CD4-positive, CD25-positive, alpha-beta regulatory T cell (primary cell): ENCODE measurements at regions not wholly inside any gene's neighbourhood (a gene's known extent, or its start where the extent isn't known, plus 50 kb on each side); places are given as distances from the start of the nearest gene placed in this dataset.

Experiments
- ATAC-seq, 2 donors: fragments of 150-1000 bp; cut with Tn5 transposase; one replicate each; pipeline ENCODE4 v1.10.0; 2021; ENCODE audit warnings: low read depth in 2 of 2, moderate number of reproducible peaks in 2 of 2, moderate library complexity in 1 of 2
- DNase-seq, 3 donors: peaks; one replicate each; pipeline versions ENCODE4 v3.0.0 to v3.0.0-alpha.2; 2012 to 2022; ENCODE audit warnings: mixed read lengths in 1 of 3
- H3K27ac ChIP-seq: one replicate; pipeline ENCODE4 v1.7.0; 2013; ENCODE audit warnings: mild to moderate bottlenecking, low read length; ENCODE audit not compliant: insufficient read depth, poor library complexity, severe bottlenecking
- H3K27me3 ChIP-seq: one replicate; pipeline ENCODE4 v1.7.0; 2013; ENCODE audit warnings: low read length; ENCODE audit not compliant: control insufficient read depth, insufficient read depth
- H3K36me3 ChIP-seq: one replicate; pipeline ENCODE4 v1.7.0; 2013; ENCODE audit warnings: mild to moderate bottlenecking, low read length, moderate library complexity; ENCODE audit not compliant: control insufficient read depth, insufficient read depth
- H3K4me1 ChIP-seq: 2 replicates; pipeline ENCODE4 v1.7.0; 2013; ENCODE audit warnings: mild to moderate bottlenecking, low read length; ENCODE audit not compliant: insufficient read depth, control insufficient read depth, poor library complexity, severe bottlenecking
- H3K4me3 ChIP-seq: one replicate; pipeline ENCODE4 v1.7.0; 2013; ENCODE audit warnings: low read depth, mild to moderate bottlenecking, low read length, moderate library complexity
- H3K9me3 ChIP-seq, 2 experiments: 1 replicate in 1 of 2; 2 replicates in 1 of 2; pipeline ENCODE4 v1.7.0; 2013; ENCODE audit warnings: low read length in 2 of 2, mild to moderate bottlenecking in 1 of 2, moderate library complexity in 1 of 2; ENCODE audit not compliant: control insufficient read depth in 2 of 2
- H3K27ac Mint-ChIP-seq, 3 donors: one replicate each; pipeline ENCODE4 v1.8.0; 2020 to 2022; ENCODE audit warnings: mild to moderate bottlenecking in 3 of 3, mixed read lengths in 3 of 3, moderate library complexity in 2 of 3
- H3K27me3 Mint-ChIP-seq: one replicate; pipeline ENCODE4 v1.8.0; 2022; ENCODE audit warnings: mild to moderate bottlenecking, mixed read lengths
- H3K36me3 Mint-ChIP-seq: one replicate; pipeline ENCODE4 v1.8.0; 2020; ENCODE audit warnings: mixed read lengths
- H3K4me1 Mint-ChIP-seq, 4 donors: one replicate each; pipeline ENCODE4 v1.8.0; 2020 to 2022; ENCODE audit warnings: mixed read lengths in 4 of 4, mild to moderate bottlenecking in 1 of 4
- H3K4me3 Mint-ChIP-seq, 4 donors: one replicate each; pipeline ENCODE4 v1.8.0; 2020 to 2022; ENCODE audit warnings: mild to moderate bottlenecking in 4 of 4, mixed read lengths in 4 of 4, moderate library complexity in 3 of 4
- H3K9me3 Mint-ChIP-seq, 7 donors: one replicate each; pipeline ENCODE4 v1.8.0; 2020 to 2022; ENCODE audit warnings: mixed read lengths in 7 of 7, mild to moderate bottlenecking in 3 of 7, moderate library complexity in 2 of 7

- Histone ChIP-seq H3K4me1 (no peaks in the 10 kb centered on the region), H3K9me3 (no peaks in the 10 kb centered on the region), H3K27me3 (no peaks in the 10 kb centered on the region), H3K4me3 (no peak overlapping the region), H3K27ac (no peak overlapping the region), H3K36me3 (no peaks in the 10 kb centered on the region)
- Mint-ChIP-seq H3K4me3 (no peak overlapping the region), H3K36me3 (no peaks in the 10 kb centered on the region), H3K4me1 (peaks cover 0 to 4% (median under 1%) of the 10 kb centered on the region in 4 donors), H3K27ac (no peak overlapping the region), H3K27me3 (no peaks in the 10 kb centered on the region), H3K9me3 (no peaks in the 10 kb centered on the region)
- DNase-seq: no peak
- ATAC-seq: no peak
These were observed 170.6 kb upstream of the S100G start for GRCh38 chrX:16479206-16479869.

- no peaks in the 10 kb centered on the region for H3K36me3 ChIP-seq
- no peaks in the 10 kb centered on the region for H3K9me3 ChIP-seq
- no peak for DNase-seq
- H3K4me3 Mint-ChIP-seq: no peak overlapping the region
- no peak overlapping the region for H3K27ac ChIP-seq
- no peaks in the 10 kb centered on the region for H3K36me3 Mint-ChIP-seq
- no peaks in the 10 kb centered on the region for H3K27me3 ChIP-seq
- H3K4me1 ChIP-seq: no peaks in the 10 kb centered on the region
- peak overlapping the region in 1 of 3 donors; percentile 21 for H3K27ac Mint-ChIP-seq
- no peak for ATAC-seq
- no peaks in the 10 kb centered on the region for H3K9me3 Mint-ChIP-seq
- no peak overlapping the region for H3K4me3 ChIP-seq
- peaks cover 0 to 5% (median under 1%) of the 10 kb centered on the region in 4 donors for H3K4me1 Mint-ChIP-seq
- no peaks in the 10 kb centered on the region for H3K27me3 Mint-ChIP-seq
These were observed 169.9 kb upstream of the S100G start for GRCh38 chrX:16480049-16480448.

GRCh38 chrX:16484338-16484737 lies 165.6 kb upstream of the S100G start:
- Histone ChIP-seq H3K4me3 (no peak overlapping the region), H3K27me3 (no peaks in the 10 kb centered on the region), H3K9me3 (no peaks in the 10 kb centered on the region), H3K36me3 (no peaks in the 10 kb centered on the region), H3K27ac (no peak overlapping the region), H3K4me1 (no peaks in the 10 kb centered on the region)
- Mint-ChIP-seq H3K27ac (no peak overlapping the region), H3K4me1 (peaks cover 0 to 5% (median 0%) of the 10 kb centered on the region in 4 donors), H3K4me3 (no peak overlapping the region), H3K36me3 (no peaks in the 10 kb centered on the region), H3K9me3 (peaks cover 0 to 2% (median 0%) of the 10 kb centered on the region in 7 donors), H3K27me3 (no peaks in the 10 kb centered on the region)
- peak; percentile 82 to 88 for ATAC-seq
- peak in 1 of 3 donors; percentile 51 for DNase-seq

DNA sequence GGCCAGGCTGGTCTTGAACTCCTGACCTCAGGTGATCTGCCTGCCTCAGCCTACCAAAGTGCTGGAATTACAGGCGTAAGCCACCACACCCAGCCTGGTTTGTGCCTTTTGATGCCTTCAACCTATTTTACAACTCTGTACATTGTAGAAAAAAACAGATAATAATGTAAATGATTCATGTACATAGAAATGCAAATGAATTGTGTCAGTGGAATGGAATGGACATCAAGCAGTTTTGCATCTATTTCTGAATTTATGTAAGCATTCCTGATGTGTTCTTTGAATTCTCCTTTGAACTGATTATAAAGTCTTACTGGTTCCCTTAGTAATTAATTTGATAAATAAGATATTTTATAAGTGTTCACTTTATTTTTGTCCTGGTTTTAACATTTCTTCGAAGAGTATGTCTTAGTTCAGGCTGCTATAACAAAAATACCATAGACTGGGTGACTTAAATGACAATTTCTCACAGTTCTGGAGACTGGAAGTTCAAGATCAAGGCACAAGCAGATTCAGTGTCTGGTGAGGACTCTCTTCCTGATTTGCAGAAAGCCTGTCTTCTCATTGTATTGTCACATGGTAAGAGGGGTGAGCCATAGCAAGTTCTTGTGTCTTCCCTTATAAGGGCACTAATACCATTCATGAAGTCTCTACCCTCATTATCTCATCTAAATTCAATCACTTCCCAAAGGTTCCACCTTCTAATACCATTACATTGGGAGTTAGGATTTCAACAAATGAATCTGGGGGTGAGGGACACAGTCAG lies 162.2 kb upstream of the S100G start:
- DNase-seq: no peak
- Mint-ChIP-seq H3K27me3 (no peaks in the 10 kb centered on the region), H3K4me1 (peaks cover 0 to 5% (median 0%) of the 10 kb centered on the region in 4 donors), H3K36me3 (no peaks in the 10 kb centered on the region), H3K9me3 (peaks cover 0 to 5% (median 0%) of the 10 kb centered on the region in 7 donors), H3K4me3 (no peak overlapping the region), H3K27ac (no peak overlapping the region)
- no peak overlapping the region for H3K4me3 ChIP-seq
- no peaks in the 10 kb centered on the region for H3K36me3 ChIP-seq
- no peak for ATAC-seq
- no peak overlapping the region for H3K27ac ChIP-seq
- H3K4me1 ChIP-seq: no peaks in the 10 kb centered on the region
- H3K27me3 ChIP-seq: no peaks in the 10 kb centered on the region
- no peaks in the 10 kb centered on the region for H3K9me3 ChIP-seq

- ATAC-seq (no peak), DNase-seq (no peak)
- Mint-ChIP-seq H3K4me1 (peaks cover 0 to 5% (median 0%) of the 10 kb centered on the region in 4 donors), H3K4me3 (no peak overlapping the region), H3K27ac (no peak overlapping the region), H3K27me3 (peaks cover 5% of the 10 kb centered on the region), H3K9me3 (peaks cover 0 to 8% (median 0%) of the 10 kb centered on the region in 7 donors), H3K36me3 (no peaks in the 10 kb centered on the region)
- Histone ChIP-seq H3K9me3 (no peaks in the 10 kb centered on the region), H3K4me3 (no peak overlapping the region), H3K27ac (no peak overlapping the region), H3K36me3 (no peaks in the 10 kb centered on the region), H3K4me1 (no peaks in the 10 kb centered on the region), H3K27me3 (no peaks in the 10 kb centered on the region)
These were observed 161.0 kb upstream of the S100G start for GRCh38 chrX:16488959-16489358.

- Histone ChIP-seq H3K4me3 (no peak overlapping the region), H3K4me1 (no peaks in the 10 kb centered on the region), H3K27me3 (no peaks in the 10 kb centered on the region), H3K36me3 (no peaks in the 10 kb centered on the region), H3K27ac (no peak overlapping the region), H3K9me3 (no peaks in the 10 kb centered on the region)
- Mint-ChIP-seq H3K4me3 (no peak overlapping the region), H3K4me1 (no peaks in the 10 kb centered on the region), H3K27ac (no peak overlapping the region), H3K36me3 (no peaks in the 10 kb centered on the region), H3K27me3 (peaks cover 5% of the 10 kb centered on the region), H3K9me3 (peaks cover 0 to 8% (median 0%) of the 10 kb centered on the region in 7 donors)
- ATAC-seq: no peak
- no peak for DNase-seq
These were observed 158.5 kb upstream of the S100G start for GRCh38 chrX:16491461-16491860.

- Histone ChIP-seq H3K27ac (no peak overlapping the region), H3K4me3 (no peak overlapping the region), H3K27me3 (no peaks in the 10 kb centered on the region), H3K4me1 (no peaks in the 10 kb centered on the region), H3K9me3 (no peaks in the 10 kb centered on the region), H3K36me3 (no peaks in the 10 kb centered on the region)
- Mint-ChIP-seq H3K27ac (no peak overlapping the region), H3K36me3 (no peaks in the 10 kb centered on the region), H3K9me3 (peaks cover 0 to 3% (median 0%) of the 10 kb centered on the region in 7 donors), H3K27me3 (peaks cover 5% of the 10 kb centered on the region), H3K4me1 (no peaks in the 10 kb centered on the region), H3K4me3 (no peak overlapping the region)
- no peak for ATAC-seq
- DNase-seq: no peak
These were observed 153.8 kb upstream of the S100G start for GRCh38 chrX:16496175-16496574.
